ENCODE measurements at regions not wholly inside any gene's neighbourhood (a gene's known extent, or its start where the extent isn't known, plus 50 kb on each side); places are given as distances from the start of the nearest gene placed in this dataset.
"Not testable (repeated sequence)": the region's sequence is repeated elsewhere in the genome, so short reads cannot be mapped to it uniquely, and the experiment has no call there.

GRCh38 chr15:32536057-32536493 lies 57.2 kb upstream of the GOLGA8N start:
- not testable (repeated sequence) for TF ChIP-seq EZH2 (IDR thresholded peaks at IDR 0.05; ENCODE audit: insufficient read depth, poor library complexity, severe bottlenecking); EZH2phosphoT487 (IDR thresholded peaks at IDR 0.05; ENCODE audit: insufficient read depth, low read depth)

Data from GM23248 (cell line).